Activated CD4-positive, alpha-beta T cell treated with anti-CD3 and anti-CD28 coated beads, Interleukin-2, amount 50 U/mL, for 16 hours (primary cell): ENCODE measurements at regions not wholly inside any gene's neighbourhood (a gene's known extent, or its start where the extent isn't known, plus 50 kb on each side); places are given as distances from the start of the nearest gene placed in this dataset.
"Not testable (repeated sequence)": the region's sequence is repeated elsewhere in the genome, so short reads cannot be mapped to it uniquely, and the experiment has no call there.

Source experiments
- DNase-seq: peaks from one replicate; pipeline ENCODE4 v3.0.0-alpha.2; 2020

DNA sequence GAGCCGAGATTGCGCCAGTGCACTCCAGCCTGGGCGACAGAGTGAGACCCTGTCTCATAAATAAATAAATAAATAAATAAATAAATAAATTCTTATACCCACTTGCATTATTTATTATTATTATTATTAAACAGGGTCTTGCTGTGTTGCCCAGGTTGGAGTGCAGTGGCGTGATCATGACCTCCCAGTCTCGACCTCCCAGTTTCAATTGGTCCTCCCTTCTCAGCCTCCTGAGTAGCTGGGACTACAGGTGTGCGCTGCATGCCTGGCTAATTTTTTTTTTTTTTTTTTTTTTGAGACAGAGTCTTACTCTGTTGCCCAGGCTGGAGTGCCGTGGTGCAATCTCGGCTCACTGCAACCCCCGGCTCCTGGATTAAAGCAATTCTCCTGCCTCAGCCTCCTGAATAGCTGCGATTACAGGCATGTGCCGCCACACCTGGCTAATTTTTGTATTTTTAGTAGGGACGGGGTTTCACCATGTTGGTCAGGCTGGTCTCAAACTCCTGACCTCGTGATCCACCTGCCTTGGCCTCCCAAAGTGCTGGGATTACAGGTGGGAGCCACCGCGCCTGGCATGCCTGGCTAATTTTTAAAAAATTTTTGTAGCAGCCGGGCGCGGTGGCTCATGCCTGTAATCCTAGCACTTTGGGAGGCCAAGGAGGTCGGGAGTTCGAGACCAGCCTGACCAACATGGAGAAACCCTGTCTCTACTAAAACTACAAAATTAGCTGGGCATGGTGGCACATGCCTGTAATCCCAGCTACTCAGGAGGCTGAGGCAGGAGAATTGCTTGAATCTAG lies 150.2 kb downstream of the SEC14L1 start:
- DNase-seq: not testable (repeated sequence)

DNA sequence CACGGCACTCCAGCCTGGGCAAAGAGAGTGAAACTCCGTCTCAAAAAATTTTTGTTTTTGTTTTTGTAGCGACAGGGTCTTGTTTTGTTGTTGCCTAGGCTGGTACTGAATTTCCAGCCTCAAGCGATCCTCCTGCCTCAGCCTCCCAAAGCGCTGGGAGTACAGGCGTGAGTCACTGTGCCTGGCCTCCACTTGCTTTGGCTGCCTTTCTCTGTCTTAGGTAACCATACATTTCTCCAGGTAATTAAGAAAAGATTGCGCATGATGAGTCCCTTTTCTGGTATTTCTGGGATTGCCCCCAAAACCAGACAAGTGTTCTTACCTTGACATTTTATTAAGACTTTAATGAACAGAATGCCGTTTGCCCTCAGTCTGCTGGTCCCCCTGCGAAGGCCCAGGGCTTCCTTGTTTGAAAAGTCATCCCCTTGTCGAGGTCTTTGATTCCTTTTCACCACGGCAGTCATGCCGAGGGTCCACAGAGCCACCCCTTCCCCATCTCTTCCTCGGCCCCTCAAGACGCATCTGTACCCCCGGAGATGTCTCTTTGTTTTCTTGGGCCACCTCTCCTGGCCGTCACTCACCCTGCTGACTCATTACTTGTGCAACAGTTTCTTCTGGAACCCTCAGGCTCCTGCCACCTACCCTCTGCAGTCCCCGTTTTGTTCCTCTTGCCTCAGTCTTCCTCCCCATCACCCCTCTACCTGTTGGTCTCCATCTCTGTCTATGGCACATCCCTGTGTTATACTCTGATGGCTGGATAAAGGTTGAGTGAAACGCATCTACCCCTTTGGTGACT lies 151.0 kb downstream of the SEC14L1 start:
- no peak for DNase-seq

DNA sequence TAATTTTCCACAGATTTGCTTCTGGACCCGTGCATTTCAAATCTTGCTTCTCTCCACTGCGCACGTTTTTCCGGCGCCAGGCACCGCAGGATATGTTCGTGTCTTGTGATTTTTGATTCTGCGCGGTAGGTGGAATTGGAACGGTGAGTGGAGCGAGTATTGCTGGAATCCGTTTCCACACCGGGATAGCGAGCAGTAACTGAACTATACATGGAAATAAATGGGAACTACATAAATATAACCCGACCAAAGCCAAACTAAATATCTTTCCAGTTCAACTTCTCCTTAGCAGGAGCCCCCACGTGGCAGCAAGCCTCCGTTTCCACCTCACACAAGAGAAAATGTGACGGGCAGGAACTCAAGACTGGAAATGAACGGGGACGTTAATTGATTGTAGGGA lies 154.0 kb downstream of the SEC14L1 start:
- no peak for DNase-seq

DNA sequence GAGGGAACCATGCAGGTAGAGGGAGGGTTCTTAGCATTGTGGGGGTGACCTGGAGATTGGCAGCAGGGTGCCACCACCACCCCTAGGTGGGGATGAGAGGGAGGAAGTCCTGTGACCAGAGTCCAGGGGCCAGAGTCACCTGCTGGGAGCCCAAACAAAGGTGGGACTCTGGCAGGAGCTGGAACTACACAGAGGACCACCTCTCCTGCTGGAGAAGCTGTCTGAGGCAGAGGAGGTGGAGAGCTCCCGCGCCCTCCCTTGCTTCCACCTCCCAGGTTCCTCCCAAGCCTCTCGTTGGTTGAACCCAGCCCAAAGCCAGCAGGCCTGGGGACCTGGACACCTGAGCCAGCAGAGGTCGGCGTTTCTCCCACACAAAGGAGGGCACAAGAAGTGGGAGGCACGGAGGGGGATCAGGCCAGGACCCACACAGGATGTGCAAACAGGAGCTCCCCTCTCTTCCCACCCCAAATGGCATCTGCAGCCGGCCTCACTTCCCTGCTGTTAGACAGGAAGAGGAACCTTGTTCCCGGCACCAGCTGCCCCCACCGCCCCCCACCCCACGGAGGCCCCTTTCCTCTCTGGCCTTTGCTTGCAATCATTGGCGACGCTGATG lies 154.6 kb downstream of the SEC14L1 start:
- no peak for DNase-seq

DNA sequence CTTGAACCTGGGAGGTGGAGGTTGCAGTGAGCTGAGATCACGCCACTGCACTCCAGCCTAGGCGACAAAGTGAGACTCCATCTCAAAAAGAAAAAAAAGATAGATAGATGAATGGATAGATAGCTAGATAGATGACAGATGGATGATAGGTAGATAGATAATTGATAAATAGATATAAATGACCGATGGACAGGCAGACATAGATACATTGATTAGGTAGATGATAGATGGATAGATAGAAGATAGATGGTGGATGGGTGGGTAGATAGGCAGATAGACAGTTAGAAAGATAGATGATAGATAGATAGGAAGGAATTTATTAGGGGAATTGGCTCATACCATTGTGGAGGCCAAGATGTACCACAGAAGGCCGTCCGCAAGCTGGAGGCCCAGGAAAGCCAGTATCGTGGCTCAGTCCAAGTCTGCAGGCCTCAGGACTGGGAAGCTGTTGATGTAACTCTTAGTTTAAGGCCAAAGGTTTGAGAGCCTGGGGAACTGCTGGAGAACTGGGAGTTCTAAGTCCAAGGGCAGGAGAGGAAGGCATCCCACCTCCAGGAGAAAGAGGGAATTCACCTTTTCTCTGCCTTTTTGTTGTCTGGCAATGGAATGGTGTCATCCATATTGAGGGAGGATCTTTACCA lies 156.1 kb downstream of the SEC14L1 start:
- no peak for DNase-seq

DNA sequence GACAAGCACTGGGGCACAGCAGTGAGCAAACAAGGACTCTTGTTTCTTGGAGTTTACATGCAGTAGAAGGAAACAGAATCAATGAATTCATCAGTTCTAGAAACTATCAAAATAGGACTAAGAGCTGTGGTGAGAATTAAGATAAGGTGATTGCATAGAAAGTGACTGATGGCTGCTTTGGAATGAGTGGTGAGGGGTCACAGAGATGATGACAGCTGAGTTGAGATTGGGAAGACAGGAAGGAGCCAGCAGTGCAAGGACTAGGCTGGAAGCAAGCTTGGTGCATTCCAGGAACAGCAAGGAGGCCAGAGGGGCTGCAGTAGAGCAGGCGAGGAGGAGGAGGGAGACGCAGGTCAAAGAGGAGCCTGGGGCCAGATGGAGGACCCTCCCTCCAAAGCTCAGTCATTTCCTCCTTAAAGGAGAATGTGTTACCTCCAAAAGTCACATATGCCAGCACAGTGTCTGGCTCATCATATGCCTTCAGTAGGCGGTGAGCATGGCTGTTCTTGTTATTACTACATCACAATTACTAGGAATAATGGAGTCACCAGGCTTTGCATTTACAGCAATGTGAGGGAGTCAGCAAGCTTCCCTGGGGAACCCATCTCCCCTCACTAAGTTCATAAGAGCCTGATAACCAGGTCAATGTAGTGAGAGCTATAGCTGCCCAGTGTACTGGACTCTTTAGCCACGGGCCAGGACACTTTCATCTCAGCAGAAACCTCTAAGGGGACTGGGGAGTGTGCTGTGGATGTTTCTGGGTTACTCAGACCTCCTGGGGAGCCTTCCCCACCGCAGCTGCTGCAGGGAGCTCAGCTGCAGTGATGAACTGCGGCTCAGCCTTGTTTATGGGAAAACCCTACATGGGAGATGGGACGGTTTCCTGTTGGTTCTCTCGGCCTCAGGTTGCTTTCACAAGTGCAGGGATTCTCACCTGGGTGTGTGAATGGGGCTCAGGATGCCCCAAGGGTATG lies 157.2 kb downstream of the SEC14L1 start:
- no peak for DNase-seq

DNA sequence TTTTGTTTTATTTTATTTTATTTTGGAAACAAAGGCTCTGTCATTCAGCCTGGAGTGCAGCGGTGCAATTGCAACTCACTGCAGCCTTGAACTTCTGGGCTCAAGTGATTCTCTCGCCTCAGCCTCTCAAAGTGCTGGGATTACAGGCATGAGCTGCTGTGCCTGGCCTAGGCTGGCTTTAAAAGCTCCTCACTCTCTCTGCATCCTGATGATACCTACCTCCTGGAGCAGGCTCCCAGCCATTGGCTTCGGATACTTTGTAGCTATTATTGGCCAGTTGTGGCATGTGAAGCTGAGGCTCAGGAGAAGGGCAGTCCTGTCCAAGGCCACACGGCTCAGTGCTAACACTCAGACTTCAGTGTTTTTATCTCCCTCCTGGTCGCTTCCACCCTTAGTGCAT lies 158.0 kb downstream of the SEC14L1 start:
- no peak for DNase-seq

DNA sequence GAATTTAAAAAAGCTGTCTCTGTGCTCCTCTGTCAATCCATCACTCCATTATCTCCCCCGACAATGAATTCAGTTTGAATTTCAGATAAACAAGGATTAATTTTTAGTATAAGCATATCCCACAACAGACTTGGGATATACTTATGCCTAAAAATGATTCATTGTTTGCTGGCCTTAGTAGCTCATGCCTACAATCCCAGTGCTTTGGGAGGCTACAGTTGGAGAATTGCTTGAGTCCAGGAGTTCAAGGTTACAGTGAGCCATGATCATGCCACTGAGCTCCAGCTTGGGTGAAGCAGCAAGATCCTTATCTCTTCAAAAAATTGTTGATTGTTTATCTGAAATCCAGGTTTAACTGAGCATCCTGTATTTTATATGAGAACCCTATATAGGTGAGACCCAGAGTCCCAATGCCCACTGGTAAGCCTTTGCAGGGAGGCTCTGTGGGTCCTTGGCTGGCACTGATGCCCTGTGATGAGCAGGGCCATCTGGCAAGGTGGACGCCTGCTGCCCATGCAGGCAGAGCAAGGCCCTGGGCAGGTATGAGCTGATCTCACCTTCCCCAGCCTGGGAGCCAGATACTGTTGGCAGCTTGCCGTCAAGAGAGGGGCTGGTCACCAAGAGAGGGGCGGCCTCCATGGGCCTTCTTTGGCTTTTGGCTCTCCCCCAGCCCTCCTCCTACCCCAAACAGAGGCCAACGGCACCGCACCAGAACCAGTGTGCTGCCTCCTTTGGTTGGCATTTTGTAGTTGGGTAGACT lies 158.7 kb downstream of the SEC14L1 start:
- DNase-seq: no peak

DNA sequence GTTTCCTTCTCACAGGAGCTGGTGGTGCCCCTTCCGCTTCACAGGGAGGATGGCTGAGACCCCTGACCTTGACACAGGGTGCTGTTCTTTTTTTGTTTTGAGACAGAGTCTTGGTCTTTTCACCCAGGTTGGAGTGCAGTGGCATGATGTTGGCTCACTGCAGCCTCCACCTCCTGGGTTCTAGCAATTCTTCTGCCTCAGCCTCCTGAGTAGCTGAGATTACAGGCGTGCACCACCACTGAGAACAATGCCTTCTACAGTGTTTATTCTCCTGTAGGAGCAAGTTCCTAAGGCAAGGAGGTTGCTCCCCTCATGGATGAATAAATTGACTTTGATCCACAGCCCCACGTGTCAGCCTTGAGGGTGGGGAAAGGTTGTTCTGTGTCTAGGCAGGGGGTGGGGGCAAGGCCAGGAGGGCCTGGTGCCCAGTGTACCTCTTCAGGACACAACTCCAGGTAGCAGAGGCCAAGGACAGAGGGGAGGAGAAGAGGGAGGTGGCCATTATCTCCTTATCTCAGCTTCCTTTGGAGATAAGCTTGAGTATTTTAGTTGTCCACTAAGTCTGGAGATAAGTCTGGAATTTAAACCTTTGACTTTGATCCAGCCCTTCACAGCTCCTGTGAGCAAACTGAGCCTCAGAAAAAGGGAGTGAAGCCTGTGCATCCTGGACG lies 159.4 kb downstream of the SEC14L1 start:
- DNase-seq: no peak

DNA sequence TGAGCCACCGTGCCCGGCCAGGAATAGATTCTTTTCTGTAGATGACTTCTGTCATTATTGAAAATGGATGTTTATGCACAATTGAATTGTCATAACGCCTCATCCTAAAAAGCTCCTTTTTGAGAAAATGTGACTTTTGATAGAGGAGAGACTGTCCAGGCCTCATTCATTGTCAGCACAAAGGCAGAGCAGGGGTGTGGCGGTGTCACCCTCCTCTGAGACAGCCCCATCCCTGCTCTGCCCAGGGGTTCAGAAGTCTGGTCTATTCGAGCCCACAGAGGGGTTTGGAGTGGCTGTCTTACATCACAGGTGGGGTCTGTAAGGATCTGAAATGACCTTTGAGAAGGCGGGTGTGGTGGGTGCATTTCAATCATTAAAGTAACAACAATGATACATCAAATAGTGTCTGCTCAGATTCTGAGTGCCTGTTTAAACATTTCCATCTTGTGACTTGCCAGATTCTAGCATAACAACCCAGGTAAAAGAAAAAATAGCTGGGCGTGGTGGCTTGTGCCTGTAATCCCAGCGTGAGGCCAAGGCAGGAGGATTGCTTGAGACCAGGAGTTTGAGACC lies 161.0 kb downstream of the SEC14L1 start:
- no peak for DNase-seq

DNA sequence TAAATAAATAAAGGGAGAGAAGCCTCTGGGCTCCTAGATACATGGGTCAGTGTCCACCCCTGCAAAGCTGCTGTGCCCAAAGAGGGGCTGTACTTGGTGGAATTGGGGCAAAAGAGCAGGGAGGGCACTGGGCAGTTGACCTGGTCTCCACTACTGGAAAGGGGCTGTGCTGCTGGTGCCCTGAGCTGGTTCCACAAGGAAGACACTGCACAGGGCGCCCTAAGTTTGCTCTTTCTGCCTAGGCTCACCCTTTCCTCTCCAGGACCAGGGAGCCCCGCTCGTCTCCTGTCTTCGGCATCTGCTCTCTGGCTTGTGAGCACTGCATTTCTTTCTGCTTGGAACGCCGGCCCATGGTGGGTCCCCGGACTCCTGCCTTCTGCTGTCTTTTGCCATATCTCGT lies 161.9 kb downstream of the SEC14L1 start:
- no peak for DNase-seq

DNA sequence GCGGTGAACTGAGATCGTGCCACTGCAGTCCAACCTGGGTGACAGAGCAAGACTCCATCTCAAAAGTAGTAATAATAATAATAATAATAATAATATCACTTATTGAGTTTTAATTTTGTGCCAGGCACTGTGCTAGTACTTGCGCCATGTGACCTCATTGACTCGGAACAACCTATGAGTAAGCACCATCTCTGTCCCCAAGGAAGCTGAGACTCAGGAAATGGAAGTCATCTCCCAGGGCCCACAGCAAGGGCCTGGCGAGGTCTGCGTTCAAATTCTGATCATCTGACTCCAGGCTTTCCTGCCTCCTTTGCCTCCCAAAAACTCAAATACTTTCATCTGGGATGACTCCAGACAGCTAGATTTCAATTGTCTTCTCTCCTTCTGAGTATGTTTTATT lies 162.9 kb downstream of the SEC14L1 start:
- no peak for DNase-seq

DNA sequence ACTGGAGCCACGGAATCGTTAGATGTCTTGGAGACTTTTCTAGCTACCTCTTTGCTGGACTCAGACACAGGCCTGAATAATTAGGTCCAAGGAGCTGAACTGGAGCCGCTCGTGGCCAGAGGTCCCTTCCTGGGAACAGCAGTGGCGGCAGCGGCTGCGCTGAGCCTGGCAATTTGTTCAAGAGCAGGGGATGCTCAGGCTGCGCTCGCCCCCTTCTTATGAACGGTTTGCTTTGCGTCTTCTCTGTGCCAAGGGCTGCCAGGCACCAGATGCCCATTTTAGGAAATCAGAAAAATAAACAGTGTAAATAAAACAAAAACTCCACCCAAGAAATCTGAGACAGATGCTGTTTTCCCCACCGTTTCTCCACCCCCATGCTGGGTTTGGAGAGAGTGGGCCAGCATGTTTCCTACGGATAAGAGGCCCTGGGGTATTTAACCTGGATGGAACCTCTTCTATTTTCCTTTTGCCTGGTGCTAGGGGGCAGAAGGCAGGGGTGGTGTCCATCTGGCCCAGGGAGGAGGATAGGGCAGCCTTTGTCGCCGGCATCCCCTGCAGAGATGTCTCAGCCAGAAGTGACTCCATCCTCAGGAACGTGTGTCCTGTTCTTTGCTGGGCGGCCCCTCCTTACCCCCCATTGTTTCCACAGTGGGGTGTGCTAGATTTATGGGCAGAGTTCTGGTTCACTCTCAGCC lies 163.4 kb downstream of the SEC14L1 start:
- DNase-seq: no peak

DNA sequence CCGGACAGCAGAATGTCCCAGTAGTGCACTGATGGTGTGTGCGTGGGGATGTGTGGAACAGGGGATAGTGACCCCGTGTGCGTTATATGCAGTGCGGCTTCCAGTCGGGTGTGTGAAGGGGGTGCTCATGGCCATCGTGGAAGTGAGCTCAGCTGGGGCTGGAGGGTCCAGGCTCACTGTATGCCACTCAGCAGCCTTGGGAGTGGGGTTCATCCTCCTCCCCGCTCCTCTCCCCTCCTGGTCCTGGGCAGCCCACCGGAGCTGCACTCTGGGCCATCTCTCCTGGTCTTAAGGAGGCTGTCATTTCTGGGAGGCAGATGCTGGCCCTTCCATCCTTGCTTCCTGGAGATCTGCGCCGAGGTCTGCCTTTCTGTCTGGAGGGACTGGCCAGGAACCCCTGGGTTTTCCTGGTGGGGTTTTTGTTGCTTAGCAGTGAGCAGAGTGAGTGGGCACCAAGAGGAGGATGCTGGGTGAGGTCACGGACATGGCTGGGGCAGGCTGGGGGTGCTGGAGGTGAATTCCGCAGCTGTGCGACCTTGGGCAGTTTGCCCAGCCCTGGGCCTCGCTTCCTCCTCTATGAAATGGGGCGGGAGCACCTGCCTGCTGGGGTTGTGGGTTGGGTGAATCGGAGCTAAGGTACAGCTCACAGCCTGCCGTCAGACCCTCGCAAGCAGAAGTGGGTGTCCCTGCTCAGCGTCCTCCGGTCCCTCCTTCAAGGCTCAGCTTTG lies 164.1 kb downstream of the SEC14L1 start:
- no peak for DNase-seq

DNA sequence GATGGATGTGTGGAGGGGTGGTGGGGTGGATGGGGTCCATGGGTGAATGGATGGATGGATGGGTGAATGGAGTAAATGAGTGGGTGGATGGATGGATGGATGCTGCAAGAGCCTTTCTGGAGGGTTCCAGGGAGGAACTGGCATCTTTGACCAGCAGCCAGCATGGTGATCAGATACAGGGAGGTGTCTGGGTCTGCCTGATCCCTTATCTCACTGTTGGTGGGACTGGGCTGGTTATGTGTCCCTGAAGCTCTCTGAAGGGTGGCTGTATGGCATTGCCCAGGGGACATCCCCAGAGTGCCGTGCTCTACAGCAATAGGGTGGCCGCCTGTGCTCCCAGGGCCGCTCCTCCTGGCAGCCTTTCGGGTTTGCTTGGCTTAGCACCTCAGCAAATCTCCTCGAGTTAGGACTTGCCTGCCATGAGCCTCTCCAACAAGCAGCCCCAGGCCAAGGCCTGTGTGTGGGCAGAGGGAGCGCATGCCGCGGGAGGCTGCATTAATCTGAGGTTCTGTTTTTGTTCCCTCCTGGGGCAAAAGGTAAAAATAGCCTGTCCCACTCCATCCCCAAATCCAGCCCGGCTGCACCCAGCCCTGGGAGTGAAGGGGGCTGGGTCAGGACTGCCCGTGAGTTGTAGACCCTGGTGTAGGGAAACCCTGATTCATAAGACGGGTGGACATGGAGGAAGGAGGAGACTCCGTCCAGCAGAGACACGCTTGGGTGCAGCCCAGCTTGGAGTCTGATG lies 165.4 kb downstream of the SEC14L1 start:
- no peak for DNase-seq

DNA sequence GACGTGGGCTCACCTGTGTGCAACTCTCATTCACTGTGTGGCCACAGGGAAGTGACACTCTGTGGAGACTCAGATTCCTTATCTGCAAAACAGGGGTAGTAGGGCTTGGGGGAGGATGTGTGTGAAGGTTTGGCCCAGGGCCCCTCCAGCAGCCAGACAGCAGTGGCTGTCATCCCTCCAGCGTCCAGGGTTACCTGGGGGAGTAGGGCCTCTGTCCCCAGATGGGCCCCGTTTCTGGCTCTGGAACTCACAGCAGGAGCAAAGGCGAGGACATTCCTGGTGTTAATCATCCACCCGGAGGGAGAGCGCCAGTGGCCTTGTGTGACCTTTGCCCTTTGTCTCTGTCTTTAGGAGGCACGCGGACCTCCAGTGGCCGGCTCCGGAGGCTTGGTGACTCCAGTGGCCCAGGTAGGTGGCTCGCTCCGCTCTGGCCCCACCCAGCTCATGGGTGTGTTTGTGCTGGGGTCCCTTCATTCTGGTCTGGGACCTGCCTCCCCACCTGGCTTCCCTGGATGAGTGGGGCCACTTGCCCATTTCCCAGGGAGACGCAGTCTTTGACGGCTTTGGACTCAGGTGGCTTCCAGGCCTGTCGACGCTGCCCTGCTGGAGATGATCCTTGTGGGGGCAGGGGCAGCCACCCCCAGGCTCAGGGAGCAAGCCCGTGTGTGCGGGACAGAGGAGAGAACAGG lies 166.2 kb downstream of the SEC14L1 start:
- no peak for DNase-seq

DNA sequence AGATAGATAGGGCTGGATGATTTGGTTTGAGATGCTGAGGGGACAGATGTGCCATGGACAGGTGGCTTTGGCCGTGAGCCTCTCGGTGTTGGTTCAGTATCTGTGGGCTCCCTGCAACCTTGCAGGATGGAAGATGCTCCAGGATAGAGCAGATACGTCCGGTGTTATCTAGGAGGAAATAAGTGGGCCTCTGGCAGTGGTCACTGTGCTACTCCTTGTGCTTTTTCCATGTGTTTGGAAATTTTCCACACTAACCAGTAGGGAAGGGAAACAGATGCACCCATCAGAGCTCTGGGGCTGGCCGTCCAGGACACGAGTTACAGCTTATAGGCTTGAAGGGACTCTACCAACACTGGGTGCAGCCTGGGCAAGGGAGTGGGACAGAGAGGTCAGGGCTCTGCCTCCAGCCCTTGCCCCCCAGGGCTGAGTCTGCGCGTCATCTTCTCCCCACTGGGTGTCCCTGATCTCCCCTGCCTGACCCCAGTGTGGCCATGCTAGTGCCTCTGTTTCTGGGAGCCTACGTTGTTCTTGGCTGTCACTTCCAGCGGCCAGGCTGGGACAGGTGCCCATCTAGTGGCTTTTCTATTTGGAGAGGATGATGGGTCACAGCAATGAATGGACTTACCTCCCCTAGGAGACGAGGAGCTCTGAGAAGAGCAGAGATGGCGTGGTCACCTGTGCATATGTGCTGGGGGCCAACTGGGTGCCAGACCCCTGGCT lies 166.9 kb downstream of the SEC14L1 start:
- no peak for DNase-seq
